NB4 (cell line): ENCODE measurements at regions not wholly inside any gene's neighbourhood (a gene's known extent, or its start where the extent isn't known, plus 50 kb on each side); places are given as distances from the start of the nearest gene placed in this dataset.
"Not testable (repeated sequence)": the region's sequence is repeated elsewhere in the genome, so short reads cannot be mapped to it uniquely, and the experiment has no call there.

ENCODE experiments used
- DNase-seq: peaks from one replicate; pipeline ENCODE4 v3.0.0; 2010; ENCODE audit warnings: low read depth
- H3K4me3 ChIP-seq: one replicate; pipeline ENCODE4 v1.5.1; 2011; ENCODE audit warnings: mild to moderate bottlenecking, low read depth, low read length, moderate library complexity
- CTCF ChIP-seq: IDR thresholded peaks from one replicate; pipeline ENCODE4 v1.5.1; 2012; ENCODE audit warnings: low read depth, low read length
- MAX ChIP-seq: IDR thresholded peaks from 2 replicates; pipeline ENCODE4 v1.6.1; 2011; ENCODE audit warnings: low read depth, low read length
- MYC ChIP-seq: IDR thresholded peaks from 2 replicates; pipeline ENCODE4 v1.6.1; 2011; ENCODE audit warnings: low read depth, low read length
- POLR2A ChIP-seq: IDR thresholded peaks from 2 replicates; pipeline ENCODE4 v1.6.1; 2011; ENCODE audit warnings: mild to moderate bottlenecking; ENCODE audit not compliant: insufficient read length; ENCODE audit errors: extremely low read depth

- no peak for DNase-seq
- TF ChIP-seq CTCF (no peak), POLR2A (no peak), MYC (no peak), MAX (no peak)
- peak overlapping the region; percentile 41 for H3K4me3 ChIP-seq
Measured at GRCh38 chr7:39855325-39855674, 94.8 kb upstream of the CDK13 start.

- peak; percentile 10 for TF ChIP-seq CTCF
- H3K4me3 ChIP-seq: not testable (repeated sequence)
- DNase-seq: peak; percentile 44
Measured at GRCh38 chr7:39863675-39864322, 86.3 kb upstream of the CDK13 start.

- not testable (repeated sequence) for H3K4me3 ChIP-seq, DNase-seq
Measured at GRCh38 chr7:39869888-39870522, 80.1 kb upstream of the CDK13 start.

GRCh38 chr7:39871610-39872009 is 78.4 kb upstream of the CDK13 start:
- not testable (repeated sequence) for DNase-seq, H3K4me3 ChIP-seq

- TF ChIP-seq CTCF (no peak), MYC (no peak), MAX (no peak), POLR2A (no peak)
- no peak for DNase-seq
- H3K4me3 ChIP-seq: no peak overlapping the region
Measured at GRCh38 chr7:39880556-39880955, 69.5 kb upstream of the CDK13 start.

GRCh38 chr7:39882148-39882784 is 67.8 kb upstream of the CDK13 start:
- no peak for TF ChIP-seq MYC
- TF ChIP-seq MAX: no peak
- TF ChIP-seq POLR2A: no peak
- TF ChIP-seq CTCF: no peak
- DNase-seq: no peak
- H3K4me3 ChIP-seq: no peak overlapping the region

GRCh38 chr7:39883812-39884390 is 66.2 kb upstream of the CDK13 start:
- no peak for DNase-seq
- H3K4me3 ChIP-seq: no peak overlapping the region
- TF ChIP-seq MYC (no peak), POLR2A (no peak), MAX (no peak), CTCF (no peak)
